Stimulated activated CD4-positive, alpha-beta T cell treated with anti-CD3 and anti-CD28 coated beads, Interleukin-2, amount 100 ng/mL, for 48 hours (primary cell): ENCODE measurements at regions not wholly inside any gene's neighbourhood (a gene's known extent, or its start where the extent isn't known, plus 50 kb on each side); places are given as distances from the start of the nearest gene placed in this dataset.

Experiments
- DNase-seq, 2 donors: peaks; one replicate each; pipeline ENCODE4 v3.0.0-alpha.2; 2020

- no peak for DNase-seq
Observed at GRCh38 chr16:73510852-73511251, 462.9 kb upstream of the ZFHX3 start.

GRCh38 chr16:73506568-73507056 lies 458.7 kb upstream of the ZFHX3 start:
- DNase-seq, result no peak

GRCh38 chr16:73505577-73505976 lies 457.6 kb upstream of the ZFHX3 start:
- DNase-seq, result no peak

GRCh38 chr16:73504591-73505575 lies 457.0 kb upstream of the ZFHX3 start:
- no peak for DNase-seq

GRCh38 chr16:73503093-73503492 lies 455.2 kb upstream of the ZFHX3 start:
- DNase-seq, result no peak

GRCh38 chr16:73499276-73499675 lies 451.3 kb upstream of the ZFHX3 start:
- no peak for DNase-seq

- no peak for DNase-seq
Observed at GRCh38 chr16:73485880-73486279, 438.0 kb upstream of the ZFHX3 start.

- DNase-seq, result no peak
Observed at GRCh38 chr16:73483934-73484711, 436.2 kb upstream of the ZFHX3 start.

- DNase-seq, result no peak
Observed at GRCh38 chr16:73483076-73483791, 435.3 kb upstream of the ZFHX3 start.

GRCh38 chr16:73482310-73482709 lies 434.4 kb upstream of the ZFHX3 start:
- no peak for DNase-seq

GRCh38 chr16:73480381-73480780 lies 432.5 kb upstream of the ZFHX3 start:
- DNase-seq, result no peak

GRCh38 chr16:73473713-73474112 lies 425.8 kb upstream of the ZFHX3 start:
- DNase-seq, result no peak

GRCh38 chr16:73464834-73465233 lies 416.9 kb upstream of the ZFHX3 start:
- no peak for DNase-seq

GRCh38 chr16:73459586-73459985 lies 411.7 kb upstream of the ZFHX3 start:
- no peak for DNase-seq

GRCh38 chr16:73457851-73458250 lies 409.9 kb upstream of the ZFHX3 start:
- DNase-seq, result no peak

GRCh38 chr16:73448970-73449369 lies 401.0 kb upstream of the ZFHX3 start:
- DNase-seq, result no peak

- no peak for DNase-seq
Observed at GRCh38 chr16:73447846-73448245, 399.9 kb upstream of the ZFHX3 start.

- DNase-seq, result no peak
Observed at GRCh38 chr16:73434621-73435020, 386.7 kb upstream of the ZFHX3 start.

GRCh38 chr16:73433731-73434307 lies 385.9 kb upstream of the ZFHX3 start:
- no peak for DNase-seq

GRCh38 chr16:73432850-73433730 lies 385.2 kb upstream of the ZFHX3 start:
- no peak for DNase-seq

- no peak for DNase-seq
Observed at GRCh38 chr16:73430138-73430537, 382.2 kb upstream of the ZFHX3 start.

- DNase-seq, result no peak
Observed at GRCh38 chr16:73428121-73428520, 380.2 kb upstream of the ZFHX3 start.
